Left ventricle myocardium inferior (tissue), 1 donor: ENCODE measurements at regions not wholly inside any gene's neighbourhood (a gene's known extent, or its start where the extent isn't known, plus 50 kb on each side); places are given as distances from the start of the nearest gene placed in this dataset.
"Not testable (repeated sequence)": the region's sequence is repeated elsewhere in the genome, so short reads cannot be mapped to it uniquely, and the experiment has no call there.

ENCODE experiments used
- DNase-seq: peaks from one replicate; pipeline ENCODE4 v3.0.0-alpha.2; 2020
- H3K27ac ChIP-seq: fragments of 200-600 bp; replicated peaks from 2 replicates; pipeline ENCODE4 v1.8.0; 2021
- H3K27me3 ChIP-seq: fragments of 200-600 bp; 2 replicates; pipeline ENCODE4 v1.8.0; 2021; ENCODE audit warnings: low read depth
- H3K36me3 ChIP-seq: fragments of 200-600 bp; 2 replicates; pipeline ENCODE4 v1.8.0; 2021
- H3K4me1 ChIP-seq: fragments of 200-600 bp; 2 replicates; pipeline ENCODE4 v1.8.0; 2021
- H3K4me3 ChIP-seq: fragments of 200-600 bp; 2 replicates; pipeline ENCODE4 v1.8.0; 2021; ENCODE audit warnings: mild to moderate bottlenecking, moderate library complexity
- H3K9me3 ChIP-seq: fragments of 200-600 bp; replicated peaks from 2 replicates; pipeline ENCODE4 v1.8.0; 2021
- CTCF ChIP-seq: fragments of 200-600 bp; IDR thresholded peaks from 2 replicates; pipeline ENCODE4 v1.8.0; 2021; ENCODE audit warnings: antibody characterized with exemption, mild to moderate bottlenecking, borderline replicate concordance
- intact Hi-C: fragments of 100-400 bp; cut with micrococcal nuclease; formaldehyde crosslinking; loops from one replicate; pipeline ENCODE4 v1.11.0; 2022
- donor health status: DM: no; HTN: yes; CAD: no; lungs with severe emphysema.

DNA sequence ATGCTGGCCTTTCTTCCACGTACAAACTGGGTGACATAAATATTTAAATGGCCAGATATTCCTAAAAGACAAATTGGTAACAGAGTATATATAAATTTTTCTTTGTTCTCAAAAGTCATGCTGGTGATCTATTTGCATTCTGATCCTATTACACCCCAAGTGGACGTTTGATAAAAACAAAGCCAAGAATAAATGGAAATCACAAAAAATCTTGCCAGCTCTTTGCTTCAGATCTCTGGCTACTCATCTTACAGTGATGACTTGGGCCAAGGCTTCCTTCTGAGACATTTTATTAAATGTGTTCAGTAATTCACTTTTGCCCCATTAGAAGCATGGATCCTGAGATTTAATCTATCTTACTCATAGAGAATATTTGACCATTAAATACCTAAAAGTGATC lies 444.3 kb upstream of the PIK3R1 start:
- DNase-seq: no peak
- H3K36me3 ChIP-seq: no peaks in the 10 kb centered on the region
- no peak overlapping the region for H3K27ac ChIP-seq
- H3K4me1 ChIP-seq: peaks cover 3% of the 10 kb centered on the region
- intact Hi-C loops: no loop called here
- no peaks in the 10 kb centered on the region for H3K9me3 ChIP-seq
- H3K27me3 ChIP-seq: no peaks in the 10 kb centered on the region
- no peak for TF ChIP-seq CTCF
- no peak overlapping the region for H3K4me3 ChIP-seq

GRCh38 chr5:67770431-67771025 lies 445.0 kb upstream of the PIK3R1 start:
- H3K4me3 ChIP-seq: no peak overlapping the region
- H3K36me3 ChIP-seq: no peaks in the 10 kb centered on the region
- DNase-seq: no peak
- intact Hi-C loops: no loop called here
- no peaks in the 10 kb centered on the region for H3K9me3 ChIP-seq
- H3K27me3 ChIP-seq: no peaks in the 10 kb centered on the region
- no peak overlapping the region for H3K27ac ChIP-seq
- peaks cover 3% of the 10 kb centered on the region for H3K4me1 ChIP-seq
- no peak for TF ChIP-seq CTCF

- Histone ChIP-seq H3K9me3 (peaks cover 9% of the 10 kb centered on the region), H3K4me1 (peaks cover 3% of the 10 kb centered on the region), H3K27me3 (no peaks in the 10 kb centered on the region), H3K36me3 (no peaks in the 10 kb centered on the region), H3K4me3 (no peak overlapping the region), H3K27ac (no peak overlapping the region)
- TF ChIP-seq CTCF: no peak
- intact Hi-C loops: no loop called here
- no peak for DNase-seq
Observed at GRCh38 chr5:67765697-67766096, 449.9 kb upstream of the PIK3R1 start.

DNA sequence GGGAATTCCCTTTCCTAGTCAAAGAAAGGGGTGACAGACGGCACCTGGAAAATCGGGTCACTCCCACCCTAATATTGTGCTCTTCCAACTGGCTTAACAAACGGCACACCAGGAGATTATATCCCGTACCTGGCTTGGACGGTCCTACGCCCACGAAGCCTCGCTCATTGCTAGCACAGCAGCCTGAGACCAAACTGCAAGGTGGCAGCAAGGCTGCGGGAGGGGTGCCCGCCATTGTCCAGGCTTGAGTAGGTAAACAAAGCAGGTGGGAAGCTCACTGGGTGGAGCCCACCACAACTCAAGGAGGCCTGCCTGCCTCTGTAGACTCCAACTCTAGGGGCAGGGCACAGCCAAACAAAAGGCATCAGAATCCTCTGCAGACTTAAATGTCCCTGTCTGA lies 457.8 kb upstream of the PIK3R1 start:
- intact Hi-C loops, H3K36me3 ChIP-seq, H3K4me1 ChIP-seq, DNase-seq, H3K27ac ChIP-seq, H3K27me3 ChIP-seq, H3K4me3 ChIP-seq: not testable (repeated sequence)
- H3K9me3 ChIP-seq: peaks cover 42% of the 10 kb centered on the region

DNA sequence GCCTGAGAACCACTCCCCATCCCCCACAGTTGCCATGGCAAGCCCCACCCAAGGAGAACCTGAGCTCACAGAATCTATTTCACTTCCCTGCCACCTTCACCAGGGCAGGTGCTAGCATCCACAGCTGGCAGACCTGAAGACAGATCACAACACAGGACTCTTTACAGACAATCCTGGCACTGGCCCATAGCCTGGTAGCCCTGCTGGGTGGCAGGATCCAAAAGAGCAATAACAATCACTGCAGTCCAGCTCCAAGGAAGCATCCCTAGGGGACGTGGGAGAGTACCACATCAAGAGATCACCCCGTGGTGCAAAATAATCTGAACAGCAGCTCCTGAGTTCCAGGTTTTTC lies 463.2 kb upstream of the PIK3R1 start:
- Histone ChIP-seq H3K36me3 (no peaks in the 10 kb centered on the region), H3K4me1 (no peaks in the 10 kb centered on the region), H3K27ac (no peak overlapping the region), H3K9me3 (peaks cover 45% of the 10 kb centered on the region), H3K4me3 (no peak overlapping the region), H3K27me3 (no peaks in the 10 kb centered on the region)
- no peak for TF ChIP-seq CTCF
- DNase-seq: no peak
- intact Hi-C loops: no loop called here

- no peak for DNase-seq
- no peak overlapping the region for H3K4me3 ChIP-seq
- intact Hi-C loops: no loop called here
- H3K4me1 ChIP-seq: no peaks in the 10 kb centered on the region
- peaks cover 34% of the 10 kb centered on the region for H3K9me3 ChIP-seq
- H3K36me3 ChIP-seq: no peaks in the 10 kb centered on the region
- TF ChIP-seq CTCF: no peak
- no peaks in the 10 kb centered on the region for H3K27me3 ChIP-seq
- H3K27ac ChIP-seq: no peak overlapping the region
Observed at GRCh38 chr5:67748165-67748690, 467.3 kb upstream of the PIK3R1 start.
